ENCODE measurements at regions not wholly inside any gene's neighbourhood (a gene's known extent, or its start where the extent isn't known, plus 50 kb on each side); places are given as distances from the start of the nearest gene placed in this dataset.

DNA sequence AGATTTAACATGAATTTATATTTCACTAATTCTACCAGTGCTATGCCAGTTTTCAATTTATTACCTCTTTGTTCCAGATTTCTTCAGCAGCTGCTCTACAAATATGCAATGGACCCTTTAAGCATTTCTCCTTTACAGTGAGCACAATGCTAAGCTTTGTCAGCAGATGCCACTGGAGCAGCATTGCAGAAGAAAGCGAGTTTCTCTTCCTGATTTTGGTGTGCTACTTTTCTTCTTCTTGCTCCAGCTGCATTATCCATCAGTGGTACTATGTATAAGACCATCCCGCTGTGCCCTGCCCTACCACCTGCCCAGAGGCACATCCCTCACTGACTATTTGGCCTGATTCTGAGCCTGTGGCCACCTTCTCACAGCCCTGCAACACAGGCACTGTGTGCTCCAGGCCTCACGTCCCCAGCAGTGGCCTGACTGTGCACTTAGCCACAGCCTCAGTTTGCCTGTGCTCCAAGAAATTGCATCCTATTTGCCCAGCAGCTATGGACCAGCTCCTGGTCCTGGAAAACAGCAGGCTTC is 84.1 kb downstream of the TNFAIP3 start:
- 55% methylated on average over 3 of the region's 3 CpGs for WGBS (ENCODE audit: insufficient coverage)
- DNase-seq (ENCODE audit: low read depth in 4 of 6, low spot score in 6 of 6), result peak in 2 of 6 donors; percentile 23 to 30

GRCh38 chr6:137952247-137952646 is 85.2 kb downstream of the TNFAIP3 start:
- 100% methylated on average over 2 of the region's 2 CpGs for WGBS (ENCODE audit: insufficient coverage)

More for the DNA sequence above, 84.1 kb downstream of the TNFAIP3 start:
- Histone ChIP-seq H3K27me3 (ENCODE audit: control insufficient read depth, insufficient read depth, low read length) (no peaks in the 10 kb centered on the region), H3K4me3 (ENCODE audit: low read depth, low read length) (no peak overlapping the region), H3K9me3 (ENCODE audit: control insufficient read depth, insufficient read depth, low read length) (no peaks in the 10 kb centered on the region), H3K4me1 (ENCODE audit: control insufficient read depth, insufficient read depth, low read length) (peaks cover 3% of the 10 kb centered on the region), H3K36me3 (ENCODE audit: control insufficient read depth, insufficient read depth, low read length) (no peaks in the 10 kb centered on the region), H3K27ac (ENCODE audit: low read depth, low read length) (no peak overlapping the region)

DNA sequence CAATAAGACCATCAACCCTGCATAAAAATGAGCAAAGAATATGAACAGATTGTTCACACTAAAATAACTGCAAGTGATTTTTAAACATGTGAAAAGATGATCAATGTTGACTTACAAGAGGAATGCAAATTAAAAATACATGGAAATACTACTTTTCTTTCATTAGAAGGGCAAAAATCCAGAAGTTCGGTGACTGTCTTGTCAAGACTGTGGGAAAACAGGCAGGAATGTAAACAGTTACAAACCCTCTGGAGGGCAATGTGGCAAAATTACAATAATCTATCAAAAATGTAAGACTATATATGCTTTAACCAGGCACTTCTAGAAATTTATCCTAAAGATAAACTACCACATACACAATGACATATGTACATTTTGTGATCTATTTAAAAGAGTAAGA is 86.7 kb downstream of the TNFAIP3 start:
- no CpG with 5 or more reads among the region's 1 CpG for WGBS (ENCODE audit: insufficient coverage)
- no peaks in the 10 kb centered on the region for H3K9me3 ChIP-seq (ENCODE audit: control insufficient read depth, insufficient read depth, low read length)
- H3K4me1 ChIP-seq (ENCODE audit: control insufficient read depth, insufficient read depth, low read length), result peaks cover 3% of the 10 kb centered on the region
- no peak overlapping the region for H3K4me3 ChIP-seq (ENCODE audit: low read depth, low read length)
- H3K27me3 ChIP-seq (ENCODE audit: control insufficient read depth, insufficient read depth, low read length), result no peaks in the 10 kb centered on the region
- DNase-seq (ENCODE audit: low read depth in 4 of 6, low spot score in 6 of 6), result no peak
- H3K27ac ChIP-seq (ENCODE audit: low read depth, low read length), result no peak overlapping the region
- H3K36me3 ChIP-seq (ENCODE audit: control insufficient read depth, insufficient read depth, low read length), result no peaks in the 10 kb centered on the region

More at GRCh38 chr6:137952247-137952646, 85.2 kb downstream of the TNFAIP3 start:
- no peak overlapping the region for H3K27ac ChIP-seq (ENCODE audit: low read depth, low read length)
- peaks cover 3% of the 10 kb centered on the region for H3K4me1 ChIP-seq (ENCODE audit: control insufficient read depth, insufficient read depth, low read length)
- no peak for DNase-seq (ENCODE audit: low read depth in 4 of 6, low spot score in 6 of 6)
- H3K4me3 ChIP-seq (ENCODE audit: low read depth, low read length), result no peak overlapping the region
- H3K36me3 ChIP-seq (ENCODE audit: control insufficient read depth, insufficient read depth, low read length), result no peaks in the 10 kb centered on the region
- no peaks in the 10 kb centered on the region for H3K27me3 ChIP-seq (ENCODE audit: control insufficient read depth, insufficient read depth, low read length)
- H3K9me3 ChIP-seq (ENCODE audit: control insufficient read depth, insufficient read depth, low read length), result no peaks in the 10 kb centered on the region

DNA sequence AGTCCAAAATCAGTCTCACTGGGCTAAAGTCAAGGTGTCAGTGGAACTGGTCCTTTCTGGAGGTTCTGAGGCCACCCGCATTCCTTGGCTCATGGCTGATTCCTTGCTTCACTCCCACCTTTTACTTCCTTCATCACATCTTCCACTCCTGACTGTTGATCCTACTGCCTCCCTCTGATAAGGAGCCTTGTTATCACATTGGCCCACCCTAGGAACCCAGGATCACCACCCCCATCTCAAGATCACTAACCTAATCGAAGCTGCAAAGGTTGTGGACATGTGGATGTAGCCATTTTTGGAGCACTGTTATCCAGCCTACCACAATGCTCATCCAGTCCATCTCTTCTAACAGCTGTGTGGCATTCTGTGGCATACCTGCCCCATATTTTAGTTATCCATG is 87.2 kb downstream of the TNFAIP3 start:
- Histone ChIP-seq H3K9me3 (ENCODE audit: control insufficient read depth, insufficient read depth, low read length) (no peaks in the 10 kb centered on the region), H3K36me3 (ENCODE audit: control insufficient read depth, insufficient read depth, low read length) (no peaks in the 10 kb centered on the region), H3K27ac (ENCODE audit: low read depth, low read length) (no peak overlapping the region), H3K4me3 (ENCODE audit: low read depth, low read length) (no peak overlapping the region), H3K4me1 (ENCODE audit: control insufficient read depth, insufficient read depth, low read length) (peaks cover 3% of the 10 kb centered on the region), H3K27me3 (ENCODE audit: control insufficient read depth, insufficient read depth, low read length) (no peaks in the 10 kb centered on the region)
- no peak for DNase-seq (ENCODE audit: low read depth in 4 of 6, low spot score in 6 of 6)
- 100% methylated on average over 2 of the region's 2 CpGs for WGBS (ENCODE audit: insufficient coverage)

DNA sequence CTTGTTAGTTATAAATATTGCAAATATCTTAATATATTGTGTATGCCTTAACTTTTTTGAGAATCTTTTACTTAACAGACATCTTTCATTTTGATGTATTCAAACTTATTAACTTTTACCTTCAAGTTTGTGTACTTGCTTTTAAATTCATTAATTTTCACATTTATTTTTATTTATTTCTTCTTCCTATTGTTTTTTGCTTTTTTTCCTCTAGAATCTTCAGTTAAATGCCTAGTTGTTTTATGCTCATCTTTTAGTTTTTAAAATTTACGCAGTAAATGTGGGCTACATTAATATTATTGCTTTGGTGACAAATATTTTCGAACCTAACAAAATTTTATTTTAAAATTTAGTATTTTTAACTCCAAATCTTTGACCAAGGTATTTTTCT is 89.0 kb downstream of the TNFAIP3 start:
- DNase-seq (ENCODE audit: low read depth in 4 of 6, low spot score in 6 of 6), result no peak
- H3K4me1 ChIP-seq (ENCODE audit: control insufficient read depth, insufficient read depth, low read length), result peaks cover 3% of the 10 kb centered on the region
- H3K4me3 ChIP-seq (ENCODE audit: low read depth, low read length), result no peak overlapping the region
- no peaks in the 10 kb centered on the region for H3K27me3 ChIP-seq (ENCODE audit: control insufficient read depth, insufficient read depth, low read length)
- no peaks in the 10 kb centered on the region for H3K36me3 ChIP-seq (ENCODE audit: control insufficient read depth, insufficient read depth, low read length)
- no CpG with 5 or more reads among the region's 2 CpGs for WGBS (ENCODE audit: insufficient coverage)
- H3K27ac ChIP-seq (ENCODE audit: low read depth, low read length), result no peak overlapping the region
- H3K9me3 ChIP-seq (ENCODE audit: control insufficient read depth, insufficient read depth, low read length), result no peaks in the 10 kb centered on the region

- H3K4me3 ChIP-seq (ENCODE audit: low read depth, low read length), result no peak overlapping the region
These were observed 90.4 kb downstream of the TNFAIP3 start for GRCh38 chr6:137957471-137957870.

GRCh38 chr6:137958811-137959565 is 91.9 kb downstream of the TNFAIP3 start:
- H3K27ac ChIP-seq (ENCODE audit: low read depth, low read length), result no peak overlapping the region

More at GRCh38 chr6:137957471-137957870, 90.4 kb downstream of the TNFAIP3 start:
- Histone ChIP-seq H3K9me3 (ENCODE audit: control insufficient read depth, insufficient read depth, low read length) (no peaks in the 10 kb centered on the region), H3K27me3 (ENCODE audit: control insufficient read depth, insufficient read depth, low read length) (no peaks in the 10 kb centered on the region), H3K4me1 (ENCODE audit: control insufficient read depth, insufficient read depth, low read length) (no peaks in the 10 kb centered on the region), H3K36me3 (ENCODE audit: control insufficient read depth, insufficient read depth, low read length) (no peaks in the 10 kb centered on the region), H3K27ac (ENCODE audit: low read depth, low read length) (no peak overlapping the region)
- DNase-seq (ENCODE audit: low read depth in 4 of 6, low spot score in 6 of 6), result no peak
- WGBS (ENCODE audit: insufficient coverage), result 80% methylated on average over 1 of the region's 2 CpGs

GRCh38 chr6:137962725-137963124 is 95.7 kb downstream of the TNFAIP3 start:
- no CpG with 5 or more reads among the region's 3 CpGs for WGBS (ENCODE audit: insufficient coverage)
- Histone ChIP-seq H3K27me3 (ENCODE audit: control insufficient read depth, insufficient read depth, low read length) (no peaks in the 10 kb centered on the region), H3K27ac (ENCODE audit: low read depth, low read length) (no peak overlapping the region), H3K36me3 (ENCODE audit: control insufficient read depth, insufficient read depth, low read length) (no peaks in the 10 kb centered on the region), H3K4me1 (ENCODE audit: control insufficient read depth, insufficient read depth, low read length) (no peaks in the 10 kb centered on the region), H3K9me3 (ENCODE audit: control insufficient read depth, insufficient read depth, low read length) (no peaks in the 10 kb centered on the region), H3K4me3 (ENCODE audit: low read depth, low read length) (no peak overlapping the region)
- no peak for DNase-seq (ENCODE audit: low read depth in 4 of 6, low spot score in 6 of 6)

More at GRCh38 chr6:137958811-137959565, 91.9 kb downstream of the TNFAIP3 start:
- no peak overlapping the region for H3K4me3 ChIP-seq (ENCODE audit: low read depth, low read length)
- no peak for DNase-seq (ENCODE audit: low read depth in 4 of 6, low spot score in 6 of 6)
- H3K9me3 ChIP-seq (ENCODE audit: control insufficient read depth, insufficient read depth, low read length), result no peaks in the 10 kb centered on the region
- WGBS (ENCODE audit: insufficient coverage), result no CpG with 5 or more reads among the region's 5 CpGs
- no peaks in the 10 kb centered on the region for H3K4me1 ChIP-seq (ENCODE audit: control insufficient read depth, insufficient read depth, low read length)
- no peaks in the 10 kb centered on the region for H3K36me3 ChIP-seq (ENCODE audit: control insufficient read depth, insufficient read depth, low read length)
- no peaks in the 10 kb centered on the region for H3K27me3 ChIP-seq (ENCODE audit: control insufficient read depth, insufficient read depth, low read length)

DNA sequence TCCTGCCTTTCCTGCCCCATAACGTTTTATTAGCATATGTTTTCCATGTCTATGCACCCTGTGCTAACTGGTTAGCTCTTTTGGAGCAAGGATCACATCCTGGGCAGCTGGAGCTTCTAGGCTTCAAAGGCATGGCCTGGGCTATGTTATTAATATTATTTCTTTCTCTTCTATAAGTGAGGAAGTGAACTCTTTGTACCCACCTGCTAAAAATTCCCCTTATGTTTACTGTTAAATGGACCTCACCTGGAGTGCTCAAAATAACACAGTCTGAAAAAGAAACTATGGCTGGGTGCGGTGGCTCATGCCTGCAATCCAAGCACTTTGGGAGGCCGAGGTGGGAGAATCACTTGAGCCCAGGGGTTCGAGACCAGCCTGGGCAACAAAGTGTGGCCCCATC is 97.8 kb downstream of the TNFAIP3 start:
- Histone ChIP-seq H3K4me3 (ENCODE audit: low read depth, low read length) (no peak overlapping the region), H3K4me1 (ENCODE audit: control insufficient read depth, insufficient read depth, low read length) (no peaks in the 10 kb centered on the region), H3K36me3 (ENCODE audit: control insufficient read depth, insufficient read depth, low read length) (no peaks in the 10 kb centered on the region), H3K9me3 (ENCODE audit: control insufficient read depth, insufficient read depth, low read length) (no peaks in the 10 kb centered on the region), H3K27ac (ENCODE audit: low read depth, low read length) (no peak overlapping the region), H3K27me3 (ENCODE audit: control insufficient read depth, insufficient read depth, low read length) (no peaks in the 10 kb centered on the region)
- WGBS (ENCODE audit: insufficient coverage), result 58% methylated on average over 4 of the region's 4 CpGs
- DNase-seq (ENCODE audit: low read depth in 4 of 6, low spot score in 6 of 6), result no peak

Data from spinal cord (tissue), 9 donors.